ENCODE measurements at regions not wholly inside any gene's neighbourhood (a gene's known extent, or its start where the extent isn't known, plus 50 kb on each side); places are given as distances from the start of the nearest gene placed in this dataset.

DNA sequence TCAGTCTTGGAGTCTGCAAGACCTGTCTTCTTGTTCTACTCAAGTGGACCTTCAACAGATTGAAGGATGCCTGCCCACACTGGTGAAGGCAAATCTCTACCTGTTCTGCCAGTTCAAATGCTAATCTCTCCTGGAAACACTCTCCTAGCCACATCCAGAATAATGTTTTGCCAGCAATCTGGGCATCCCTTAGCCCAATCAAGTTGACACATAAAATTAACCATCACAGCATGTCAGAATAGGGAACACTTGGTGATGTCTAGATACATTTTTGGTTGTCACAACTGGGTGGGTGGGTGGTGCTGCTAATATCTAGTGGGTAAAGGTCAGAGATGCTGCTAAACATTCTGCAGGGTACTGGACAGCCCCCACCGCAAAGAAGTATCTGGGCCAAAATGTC is 744.9 kb upstream of the SOX9 start:
- DNase-seq = no peak

DNA sequence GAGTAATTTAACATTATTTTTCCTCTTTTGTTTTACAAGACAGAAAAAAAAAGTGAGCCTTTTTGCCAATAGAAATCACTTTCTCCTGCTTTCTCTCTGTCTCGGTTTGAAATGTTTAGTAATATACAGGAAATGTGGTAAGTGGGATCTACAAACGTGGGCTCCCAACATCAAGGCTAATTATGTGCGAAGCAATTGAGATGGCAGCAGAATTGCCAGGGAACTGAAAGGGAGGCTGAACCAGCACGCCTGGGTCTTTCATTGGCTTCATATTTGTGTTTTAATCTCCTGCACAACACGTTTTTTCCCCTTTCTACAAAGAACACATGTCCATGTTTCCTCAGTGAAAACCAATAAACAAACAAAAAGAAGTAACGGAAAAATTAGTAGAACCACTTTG is 743.9 kb upstream of the SOX9 start:
- no peak for DNase-seq

DNA sequence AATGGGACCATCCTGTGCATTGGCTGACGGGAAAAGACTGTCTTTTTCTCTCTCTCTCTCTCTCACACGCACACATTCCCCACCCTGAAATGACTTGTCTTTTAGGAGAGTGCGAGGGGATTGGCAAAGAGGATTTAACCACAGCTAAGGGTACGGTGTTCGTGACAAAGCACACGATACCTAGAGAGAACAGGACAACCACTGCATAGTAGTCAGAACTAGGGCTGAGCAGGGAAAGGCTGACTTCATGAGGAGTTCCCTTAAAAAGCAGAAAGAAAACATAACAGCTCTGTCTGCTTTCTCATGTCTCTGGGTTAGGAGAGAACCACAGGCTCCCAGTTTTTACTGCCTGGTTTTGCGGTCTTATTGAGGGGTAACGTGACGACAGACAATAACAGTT is 742.8 kb upstream of the SOX9 start:
- no peak for DNase-seq

DNA sequence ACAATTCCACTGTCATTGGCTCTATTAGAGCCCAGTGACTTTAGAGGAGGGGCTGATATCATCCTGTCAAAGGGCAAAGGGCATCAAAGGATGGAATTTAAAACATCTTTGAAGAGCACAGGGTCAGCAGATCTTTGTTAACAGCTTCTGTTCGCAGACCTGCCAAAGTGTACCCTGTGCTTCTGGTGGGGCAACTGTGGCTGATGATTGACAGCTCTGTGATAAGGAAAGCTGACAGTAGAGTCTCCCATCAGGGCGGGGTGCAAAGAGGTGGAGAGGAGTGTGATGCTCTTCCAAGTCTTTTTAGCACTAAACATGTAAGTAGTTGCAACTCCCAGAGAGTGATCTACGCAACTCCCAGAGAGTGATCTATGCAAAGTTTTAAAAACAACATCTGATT is 742.1 kb upstream of the SOX9 start:
- no peak for DNase-seq

DNA sequence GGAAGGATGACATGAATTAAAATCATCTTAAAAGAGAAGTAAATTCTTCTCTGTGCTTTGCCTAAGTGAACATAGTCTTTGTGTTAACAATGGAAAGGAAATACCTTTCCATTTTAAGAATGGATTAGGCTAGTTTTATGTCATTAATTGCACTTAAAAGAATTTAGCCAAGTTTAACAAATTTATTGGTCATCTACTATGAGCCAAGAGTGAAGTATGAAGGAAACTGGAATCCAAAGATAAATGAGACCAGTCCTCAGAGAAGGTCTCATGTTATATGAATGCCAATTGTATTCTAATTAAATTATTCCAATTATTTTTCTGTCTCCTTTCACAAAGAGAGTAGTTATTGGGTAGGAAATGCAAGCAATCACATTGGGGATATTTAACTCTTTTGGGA is 741.3 kb upstream of the SOX9 start:
- DNase-seq = no peak

DNA sequence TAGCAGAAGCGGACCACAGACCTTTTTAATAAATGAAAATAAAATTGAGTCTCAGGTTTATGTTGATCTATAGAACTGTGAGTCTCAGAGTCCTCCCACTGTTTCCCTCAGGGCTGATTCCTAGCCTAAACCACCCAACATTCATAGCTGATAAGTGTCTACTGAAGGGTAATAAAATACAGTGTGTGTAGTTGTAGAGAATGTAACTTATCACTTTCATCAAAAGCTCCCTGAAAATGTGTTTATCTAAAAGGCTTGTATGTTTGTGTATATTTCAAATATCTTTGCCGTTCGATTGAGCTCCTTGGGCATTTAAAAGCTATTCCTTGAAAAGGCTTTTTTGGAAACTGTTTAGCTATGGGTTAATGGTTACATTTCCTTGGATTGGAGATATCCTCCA is 740.3 kb upstream of the SOX9 start:
- DNase-seq = no peak

DNA sequence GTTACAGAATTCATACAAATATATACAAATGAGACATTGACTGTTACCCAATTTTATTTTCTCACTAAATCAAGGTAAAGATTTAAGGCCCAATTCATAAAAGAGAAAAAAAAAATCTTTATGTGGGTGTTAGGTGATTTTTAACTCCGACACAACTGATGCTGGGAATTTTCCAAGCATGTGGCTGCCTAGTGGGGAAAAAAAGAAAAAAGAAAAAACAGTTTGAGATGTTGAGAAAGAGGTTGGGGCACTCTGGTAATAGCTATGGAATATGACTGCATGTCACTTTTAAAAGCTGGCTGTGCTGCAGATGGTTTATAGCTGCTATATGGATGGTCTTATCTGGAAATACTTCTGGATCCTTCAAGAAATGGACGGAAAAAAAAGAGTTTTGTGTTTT is 739.9 kb upstream of the SOX9 start:
- no peak for DNase-seq

DNA sequence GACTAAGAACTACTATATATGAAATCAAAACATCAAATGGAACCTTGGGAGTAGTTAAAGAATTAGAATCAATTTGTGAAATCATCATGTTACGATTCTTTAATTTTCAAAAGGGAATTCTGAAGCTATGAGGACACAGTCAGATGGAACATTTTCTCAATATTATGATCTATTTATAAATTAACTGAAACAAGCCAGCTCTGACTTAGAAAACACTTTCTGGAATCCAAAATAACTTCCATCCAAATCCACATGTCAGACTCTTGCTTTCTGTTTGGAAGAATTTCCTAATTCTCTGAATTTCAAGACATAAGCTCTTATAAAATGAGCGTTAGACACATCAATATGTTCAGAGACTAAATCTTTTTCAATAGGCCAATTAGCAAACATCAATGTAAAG is 737.7 kb upstream of the SOX9 start:
- no peak for DNase-seq

DNA sequence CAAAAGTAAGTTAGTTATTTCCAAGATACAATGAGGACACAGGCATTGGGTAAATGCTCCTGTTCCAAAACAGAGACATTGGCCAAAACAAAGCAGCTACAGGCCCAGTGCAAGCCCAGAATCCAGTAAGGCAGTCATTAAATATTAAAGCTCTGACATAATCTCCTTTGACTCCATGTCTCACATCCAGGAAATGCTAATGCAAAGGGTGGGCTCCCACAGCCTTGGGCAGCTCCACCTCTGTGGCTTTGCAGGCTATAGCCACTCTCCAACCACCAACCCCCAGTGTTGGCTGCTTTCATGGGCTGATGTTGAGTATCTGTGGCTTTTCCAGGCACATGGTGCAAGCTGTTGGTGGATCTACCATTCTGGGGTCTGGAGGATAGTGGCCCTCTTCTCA is 733.4 kb upstream of the SOX9 start:
- DNase-seq = no peak

DNA sequence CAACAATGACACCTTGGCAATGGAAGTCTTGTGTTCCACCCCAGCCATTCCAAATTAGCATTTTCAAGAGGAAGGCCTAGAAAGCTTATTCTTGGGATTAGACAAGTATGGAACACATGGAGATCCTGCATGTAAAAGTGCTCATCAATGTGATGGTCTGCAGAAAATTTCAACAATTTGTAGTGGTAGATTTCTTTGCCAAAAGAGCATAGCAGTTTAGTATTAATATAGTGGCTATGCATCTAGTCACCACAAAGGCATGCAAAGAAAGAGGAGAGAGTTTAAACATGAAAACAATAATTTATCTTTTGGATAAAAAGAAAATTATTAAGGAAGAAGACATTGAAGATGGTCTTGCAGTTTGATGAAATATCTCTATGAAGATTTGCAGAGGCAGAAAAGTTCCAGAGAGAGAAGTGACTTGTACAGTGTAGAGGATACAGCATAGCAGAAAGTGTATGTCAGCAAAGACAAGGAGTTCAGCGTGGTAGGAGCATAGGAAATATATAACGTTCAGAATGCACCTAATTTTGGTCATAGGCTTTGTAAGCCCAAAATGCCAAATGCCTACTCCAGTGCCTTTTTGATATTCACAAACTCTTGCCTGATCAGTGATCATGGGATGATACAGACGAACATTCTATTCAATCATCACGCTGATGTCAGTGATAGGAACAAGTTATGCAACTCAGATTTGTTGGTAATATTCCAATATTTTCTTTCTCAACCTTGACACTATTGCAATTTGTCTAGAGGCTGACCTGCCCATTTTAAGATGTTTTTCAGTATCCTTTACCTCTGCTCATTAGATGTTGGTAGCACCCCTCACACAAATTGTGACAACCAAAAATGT is 727.9 kb upstream of the SOX9 start:
- DNase-seq = no peak

DNA sequence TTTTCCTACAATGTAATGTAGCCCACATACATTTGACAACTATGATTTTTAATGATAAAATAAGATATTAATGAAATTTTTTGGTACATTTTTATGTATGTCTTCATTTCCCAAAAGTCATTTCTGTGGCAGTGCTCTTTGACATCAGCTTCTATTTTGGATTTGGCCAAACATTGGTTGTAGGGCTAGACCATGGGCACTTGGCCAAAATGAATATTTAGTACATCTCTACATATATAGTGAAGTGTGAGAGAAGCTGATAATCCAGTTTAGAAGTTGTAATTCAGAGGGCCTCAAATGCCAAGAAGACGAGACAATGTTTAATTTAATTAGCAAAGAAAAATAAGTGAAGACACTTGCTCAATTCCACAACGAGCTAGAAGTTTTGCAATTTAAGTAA is 724.9 kb upstream of the SOX9 start:
- no peak for DNase-seq

DNA sequence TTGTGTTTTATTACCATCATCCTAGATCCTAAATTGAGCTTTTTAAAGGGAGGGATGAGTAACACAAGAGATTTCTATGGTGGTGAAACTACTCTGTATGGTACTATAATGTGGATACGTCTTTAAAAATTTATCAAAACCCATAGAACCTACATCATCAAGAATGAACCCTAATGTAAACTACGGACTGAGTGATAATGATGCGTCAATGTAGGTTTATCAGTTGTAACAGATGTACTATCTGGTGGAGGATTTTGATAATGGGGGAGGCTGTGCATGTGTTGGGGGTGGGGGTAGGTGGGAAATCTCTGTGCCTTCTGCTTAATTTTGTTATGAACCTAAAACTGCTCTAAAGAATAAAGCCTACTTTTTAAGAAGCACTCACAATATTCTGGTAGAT is 724.1 kb upstream of the SOX9 start:
- no peak for DNase-seq

DNA sequence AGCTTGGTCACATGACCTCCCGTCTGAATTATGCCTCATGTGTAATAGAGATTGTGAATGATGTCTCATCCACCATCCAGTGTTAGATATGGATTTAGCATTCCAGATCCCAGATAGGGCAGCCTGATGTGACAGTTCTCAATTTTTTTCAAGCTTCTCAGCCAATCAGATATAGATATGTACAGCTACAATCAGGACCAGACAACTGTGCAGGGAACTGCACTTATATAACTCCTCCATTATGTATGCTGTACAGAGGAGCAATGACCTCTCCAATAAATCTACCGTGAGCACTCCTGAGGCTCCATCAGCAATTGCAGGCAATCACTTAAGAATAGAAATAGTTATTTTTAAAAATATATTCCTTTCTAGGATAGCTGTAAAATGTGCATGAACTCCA is 722.8 kb upstream of the SOX9 start:
- DNase-seq = no peak

DNA sequence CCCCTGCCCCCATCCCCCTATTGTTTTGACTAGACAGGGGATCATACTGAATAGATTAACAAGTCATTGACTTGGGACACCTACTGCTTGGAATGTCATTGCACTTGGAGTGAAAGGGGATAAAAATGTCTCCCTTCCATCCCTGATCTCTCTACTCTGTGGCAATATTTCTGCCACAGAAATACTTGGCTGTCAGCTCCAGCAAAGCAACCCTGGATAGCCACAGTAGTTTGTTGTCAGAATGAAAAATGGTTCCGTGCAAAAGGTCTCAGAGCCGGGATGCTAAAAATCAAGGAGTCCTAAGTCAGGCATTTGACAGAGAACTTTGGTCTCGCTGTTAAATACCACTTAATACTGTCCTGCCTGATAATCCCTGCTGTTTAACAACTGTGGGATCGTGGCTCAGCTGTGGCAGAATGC is 722.0 kb upstream of the SOX9 start:
- DNase-seq = no peak

DNA sequence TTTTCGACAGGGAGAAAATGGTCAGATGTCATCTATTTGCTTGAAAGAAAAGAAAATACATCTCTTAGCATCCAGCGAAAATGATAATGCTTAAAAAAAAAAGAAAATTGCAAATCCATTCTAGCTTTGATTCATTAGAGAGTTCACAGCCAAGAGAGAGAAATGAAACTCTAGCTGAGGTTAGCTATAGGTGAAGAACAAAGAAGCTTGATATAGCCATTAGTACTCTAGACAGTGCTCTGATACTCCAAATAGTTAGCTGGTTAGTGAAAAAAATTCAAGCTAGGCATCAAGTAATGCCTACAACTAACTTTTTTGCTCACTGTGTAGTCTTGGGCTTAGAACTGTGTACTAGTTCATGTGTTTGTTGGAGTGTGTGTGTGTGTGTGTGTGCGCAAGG is 721.6 kb upstream of the SOX9 start:
- no peak for DNase-seq

DNA sequence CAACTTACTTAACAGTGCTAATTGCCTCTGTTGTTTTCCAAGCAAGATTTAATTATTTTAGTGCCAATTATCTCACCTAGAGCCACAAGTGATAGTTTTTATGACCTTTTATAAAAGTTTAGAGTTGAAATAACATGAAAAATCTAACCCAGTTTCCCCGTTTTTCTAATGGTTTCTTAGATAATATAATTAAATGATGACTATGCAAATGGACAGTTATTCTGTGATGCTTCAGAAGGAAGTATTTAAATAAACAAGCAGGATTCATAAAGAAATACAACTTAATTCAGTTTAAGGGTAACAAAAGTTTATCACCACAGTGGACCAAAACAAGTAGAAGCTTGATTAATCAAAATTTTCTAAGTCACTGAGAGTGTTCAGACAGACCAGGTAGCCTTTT is 721.2 kb upstream of the SOX9 start:
- no peak for DNase-seq

DNA sequence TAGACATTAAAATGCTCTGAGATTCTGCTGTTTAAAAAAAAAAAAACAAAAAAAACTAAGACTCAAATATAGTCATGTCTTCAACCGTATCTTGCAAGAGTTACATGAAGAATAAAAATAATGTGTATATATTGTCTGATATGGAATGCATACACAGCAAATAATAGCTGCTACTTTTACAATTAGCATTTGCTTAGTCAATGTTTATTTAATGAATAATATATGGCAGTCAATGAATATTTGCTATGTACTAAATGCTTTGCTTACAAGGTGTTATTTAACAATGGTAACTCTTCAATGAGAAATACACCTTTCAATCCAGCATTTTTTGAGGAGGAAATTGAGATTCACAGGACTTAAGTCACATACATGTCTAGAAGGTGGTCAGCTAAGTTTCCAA is 718.8 kb upstream of the SOX9 start:
- no peak for DNase-seq

DNA sequence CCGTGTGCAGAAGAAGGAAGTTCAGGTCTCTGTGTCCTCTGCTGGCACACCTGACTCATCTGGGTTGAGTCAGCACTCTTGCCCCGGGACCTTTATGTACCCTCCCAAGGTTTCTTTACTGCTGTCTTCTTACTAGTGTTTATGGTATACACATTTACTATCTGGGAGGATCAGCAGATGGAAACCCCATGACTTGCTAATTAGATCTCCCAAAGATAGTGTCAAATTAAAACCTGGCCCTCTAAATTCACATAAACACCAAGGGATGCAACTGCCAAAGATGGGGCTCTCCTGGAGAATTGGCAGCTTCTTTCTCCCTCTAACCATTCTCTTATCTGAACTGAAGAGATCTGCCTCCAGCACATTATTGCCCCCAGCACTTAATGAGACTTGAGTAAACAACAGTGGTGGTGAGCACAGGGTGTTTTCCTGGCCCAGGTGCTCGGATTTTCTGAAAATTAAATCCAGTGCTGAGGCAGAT is 718.1 kb upstream of the SOX9 start:
- no peak for DNase-seq

DNA sequence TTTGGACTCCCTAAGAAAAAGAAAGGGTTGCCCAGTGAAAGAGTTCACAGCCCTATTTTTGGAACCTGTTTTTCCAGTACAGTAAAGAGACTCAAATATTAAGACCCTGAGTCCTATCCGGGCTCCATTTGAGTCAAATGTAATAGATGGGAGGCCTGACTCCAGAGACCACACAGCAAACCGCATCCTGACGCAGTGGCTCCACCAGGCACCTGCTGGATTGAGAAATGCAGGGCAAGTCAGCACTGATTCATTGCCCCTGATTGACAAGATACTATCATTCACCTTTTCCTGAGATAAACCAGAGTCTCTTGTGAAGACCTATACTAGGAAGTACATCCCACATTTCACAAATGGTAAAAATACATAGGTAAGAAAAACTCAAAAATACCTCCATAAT is 715.7 kb upstream of the SOX9 start:
- DNase-seq = no peak

DNA sequence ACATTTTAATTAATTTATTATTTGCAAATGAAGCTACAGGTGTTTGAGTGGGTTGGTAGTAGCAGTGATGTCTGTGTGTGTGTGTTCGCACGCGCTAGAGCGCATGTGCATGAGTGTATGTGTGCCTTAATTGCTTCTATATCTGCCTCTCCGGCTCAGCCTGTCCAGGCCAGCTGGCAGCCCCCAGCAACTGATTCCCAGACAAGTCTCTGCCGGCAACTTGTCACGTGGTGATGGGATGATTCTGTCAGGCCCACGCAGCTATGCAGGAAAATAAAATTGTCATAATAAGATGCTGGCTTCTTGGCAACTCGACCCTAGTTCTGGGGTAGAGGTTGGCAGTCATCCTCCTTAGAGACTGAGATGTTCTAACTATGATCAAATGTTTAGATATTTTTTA is 712.8 kb upstream of the SOX9 start:
- DNase-seq = no peak

DNA sequence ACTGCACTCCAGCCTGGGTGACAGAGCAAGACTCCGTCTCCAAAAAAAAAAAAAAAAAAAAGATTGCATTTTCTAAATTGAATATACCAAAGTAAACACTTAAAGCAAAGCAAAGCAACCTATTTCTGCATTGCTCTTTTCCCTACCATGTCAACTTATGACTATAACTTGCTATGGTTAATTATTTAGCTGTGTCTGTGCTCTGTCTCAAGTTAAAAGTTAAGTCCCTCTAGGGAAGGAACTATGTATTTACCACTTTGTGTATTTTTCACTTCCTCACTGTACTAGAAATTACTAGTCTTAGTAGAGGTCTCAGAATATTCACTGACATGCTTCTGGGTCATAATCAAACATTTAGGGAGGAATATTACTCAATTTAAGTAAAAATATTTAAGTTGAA is 711.7 kb upstream of the SOX9 start:
- no peak for DNase-seq

DNA sequence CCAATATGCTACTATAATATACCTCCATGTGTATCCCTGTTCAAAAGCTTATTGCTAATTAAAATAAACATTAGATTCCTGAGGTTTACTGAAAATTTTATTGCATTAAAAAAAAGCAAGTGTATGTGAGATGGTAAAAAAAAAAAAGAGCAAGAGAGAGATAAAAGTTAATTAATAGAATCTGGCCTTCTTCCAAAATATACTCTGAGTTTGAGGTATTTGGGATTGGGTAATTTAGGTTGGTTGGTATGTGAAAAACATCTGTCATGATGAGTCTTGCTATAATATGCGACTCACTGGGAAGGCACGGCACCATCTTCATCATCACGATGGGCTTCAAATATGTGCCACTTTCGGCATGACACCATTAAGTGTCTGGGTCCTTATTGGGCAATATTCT is 711.1 kb upstream of the SOX9 start:
- DNase-seq = no peak

DNA sequence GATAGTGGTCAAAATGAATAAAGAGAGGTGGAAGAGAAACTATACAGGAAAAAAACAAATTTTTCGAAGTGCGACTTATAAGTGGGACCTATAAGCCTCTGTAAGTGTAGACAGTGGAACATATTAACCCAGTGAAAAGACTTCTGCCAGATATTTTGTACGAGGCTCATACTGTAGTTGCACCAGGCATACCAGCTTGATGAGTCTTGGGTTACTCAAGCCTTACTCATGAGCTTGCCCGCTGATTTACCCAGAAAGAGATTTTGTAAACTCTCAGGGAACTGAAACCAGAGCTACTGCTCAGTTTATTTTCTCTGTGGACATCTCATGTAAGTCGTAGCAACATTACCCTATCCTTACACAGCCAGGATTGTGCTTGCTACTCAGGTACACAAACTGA is 708.0 kb upstream of the SOX9 start:
- DNase-seq = no peak

DNA sequence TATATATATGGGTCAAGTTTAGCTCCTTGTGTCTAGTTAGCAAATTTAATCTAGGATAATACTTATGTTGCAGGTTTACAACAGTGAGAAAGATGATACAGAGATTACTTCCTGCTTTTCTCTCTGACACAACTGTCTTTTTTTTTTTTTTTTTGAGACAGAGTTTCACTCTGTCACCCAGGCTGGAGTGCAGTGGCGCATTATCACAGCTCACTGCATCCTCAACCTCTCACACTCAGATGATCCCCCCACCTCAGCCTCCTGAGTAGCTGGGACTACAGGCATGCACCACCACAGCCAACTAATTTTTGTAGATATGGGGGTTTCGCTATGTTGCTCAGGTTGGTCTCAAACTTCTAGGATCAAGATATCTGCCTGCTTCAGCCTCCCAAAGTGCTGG is 706.9 kb upstream of the SOX9 start:
- DNase-seq = no peak

DNA sequence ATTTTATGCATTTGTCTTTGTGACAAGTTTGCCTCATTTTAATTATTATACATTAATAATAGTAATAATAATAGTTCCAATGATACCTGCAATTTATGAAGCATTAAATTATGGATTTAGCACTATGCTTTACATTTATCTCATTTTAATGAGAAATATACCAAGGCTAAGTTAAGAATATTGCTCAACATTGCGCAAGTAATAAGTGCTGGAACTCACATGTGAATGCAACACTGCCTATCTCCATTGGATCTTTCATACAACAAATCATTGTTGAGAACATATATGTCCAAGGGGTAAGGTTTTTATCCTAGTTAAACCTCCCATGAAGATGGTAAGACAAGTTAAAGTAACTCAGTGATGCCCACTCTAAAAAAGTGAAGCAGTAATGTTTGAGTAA is 703.7 kb upstream of the SOX9 start:
- DNase-seq = no peak

Measured in hippocampal formation (tissue), 2 donors.